GM23338 (cell line): ENCODE measurements at regions not wholly inside any gene's neighbourhood (a gene's known extent, or its start where the extent isn't known, plus 50 kb on each side); places are given as distances from the start of the nearest gene placed in this dataset.

ENCODE experiments used
- ATAC-seq: fragments of 200-7000 bp; cut with Tn5 transposase; 3 replicates; pipeline ENCODE4 v1.9.1; 2020
- DNase-seq: peaks from one replicate; pipeline ENCODE4 v3.0.0-alpha.2; 2015; ENCODE audit warnings: low spot score
- H2AFZ ChIP-seq: fragments of 200-600 bp; sonication (generic); 2 replicates; pipeline ENCODE4 v1.8.0; 2016; ENCODE audit warnings: antibody characterized with exemption, mild to moderate bottlenecking, moderate library complexity
- H3F3A ChIP-seq: fragments of 200-600 bp; sonication (generic); replicated peaks from 2 replicates; pipeline ENCODE4 v1.8.0; 2017; ENCODE audit warnings: antibody characterized with exemption, mixed run types, low read depth
- H3K27ac ChIP-seq: fragments of 200-600 bp; sonication (generic); 2 replicates; pipeline ENCODE4 v1.6.1; 2016; ENCODE audit warnings: low read depth
- H3K27me3 ChIP-seq: fragments of 200-600 bp; sonication (generic); 2 replicates; pipeline ENCODE4 v1.8.0; 2016; ENCODE audit warnings: mild to moderate bottlenecking, mixed run types, moderate library complexity; ENCODE audit not compliant: insufficient read depth
- H3K36me3 ChIP-seq: fragments of 200-600 bp; sonication (generic); 2 replicates; pipeline ENCODE4 v1.8.0; 2016; ENCODE audit warnings: mild to moderate bottlenecking; ENCODE audit not compliant: insufficient read depth
- H3K4me1 ChIP-seq: fragments of 200-600 bp; sonication (generic); 2 replicates; pipeline ENCODE4 v1.8.0; 2016; ENCODE audit warnings: mild to moderate bottlenecking, moderate library complexity; ENCODE audit not compliant: insufficient read depth
- H3K4me2 ChIP-seq: fragments of 200-600 bp; sonication (generic); 2 replicates; pipeline ENCODE4 v1.7.1; 2017; ENCODE audit warnings: mixed run types
- H3K4me3 ChIP-seq: fragments of 200-600 bp; sonication (generic); 2 replicates; pipeline ENCODE4 v1.6.1; 2016; ENCODE audit warnings: mixed run types
- H3K79me2 ChIP-seq: fragments of 200-600 bp; sonication (generic); replicated peaks from 2 replicates; pipeline ENCODE4 v1.8.0; 2017; ENCODE audit warnings: mild to moderate bottlenecking; ENCODE audit not compliant: insufficient read depth
- H3K9me2 ChIP-seq: fragments of 200-600 bp; sonication (generic); 2 replicates; pipeline ENCODE4 v1.8.0; 2017; ENCODE audit not compliant: insufficient read depth
- H4K20me1 ChIP-seq: fragments of 200-600 bp; sonication (generic); replicated peaks from 2 replicates; pipeline ENCODE4 v1.8.0; 2017; ENCODE audit warnings: mild to moderate bottlenecking; ENCODE audit not compliant: insufficient read depth
- H3K27ac Mint-ChIP-seq: 2 replicates; pipeline ENCODE4 v1.8.0; 2020; ENCODE audit warnings: inconsistent platforms, mild to moderate bottlenecking, moderate library complexity, mixed read lengths
- H3K27me3 Mint-ChIP-seq: 3 replicates; pipeline ENCODE4 v1.8.0; 2022; ENCODE audit warnings: low read depth, mild to moderate bottlenecking, moderate library complexity, mixed read lengths, inconsistent platforms; ENCODE audit not compliant: insufficient read depth, poor library complexity
- H3K36me3 Mint-ChIP-seq: 3 replicates; pipeline ENCODE4 v1.8.0; 2021; ENCODE audit warnings: low read depth, mild to moderate bottlenecking, inconsistent platforms, moderate library complexity, mixed read lengths
- H3K4me1 Mint-ChIP-seq: 3 replicates; pipeline ENCODE4 v1.8.0; 2020; ENCODE audit warnings: mild to moderate bottlenecking, inconsistent platforms, mixed read lengths
- H3K4me3 Mint-ChIP-seq: 3 replicates; pipeline ENCODE4 v1.8.0; 2021; ENCODE audit warnings: moderate library complexity, mild to moderate bottlenecking, inconsistent platforms, mixed read lengths
- H3K9me3 Mint-ChIP-seq: 3 replicates; pipeline ENCODE4 v1.8.0; 2020; ENCODE audit warnings: moderate library complexity, mild to moderate bottlenecking, inconsistent platforms, mixed read lengths
- EZH2phosphoT487 ChIP-seq: fragments of 200-600 bp; sonication (generic); IDR thresholded peaks from one replicate; pipeline ENCODE4 v1.8.1; 2018; ENCODE audit warnings: antibody characterized with exemption; ENCODE audit not compliant: unreplicated experiment
- JUNB ChIP-seq: IDR thresholded peaks from one replicate; pipeline ENCODE4 v1.6.1; 2016; ENCODE audit warnings: antibody characterized with exemption; ENCODE audit not compliant: unreplicated experiment
- NANOG ChIP-seq: IDR thresholded peaks from 2 replicates; pipeline ENCODE4 v1.6.1; 2016; ENCODE audit warnings: antibody characterized with exemption, borderline replicate concordance
- POLR2AphosphoS5 ChIP-seq: IDR thresholded peaks from 2 replicates; pipeline ENCODE4 v1.6.1; 2016; ENCODE audit warnings: antibody characterized with exemption, low read depth
- TF ChIP-seq, protein P1 (sequence below), 2 experiments: fragments of 200-600 bp in 1 of 2; sonication (generic) in 1 of 2; conservative IDR thresholded peaks; 2 replicates each; pipeline versions ENCODE4 v1.5.1 to v1.6.1; 2016 to 2017; ENCODE audit warnings: antibody characterized with exemption in 2 of 2, low read depth in 2 of 2, mild to moderate bottlenecking in 2 of 2, moderate library complexity in 1 of 2
- TF ChIP-seq, protein P2 (sequence below): fragments of 250-450 bp; sonication (Bioruptor Pico); IDR thresholded peaks from 2 replicates; pipeline ENCODE4 v1.5.0; 2020; ENCODE audit warnings: mild to moderate bottlenecking, moderate library complexity
- TF ChIP-seq, protein P3 (sequence below): IDR thresholded peaks from 2 replicates; pipeline ENCODE4 v1.6.1; 2016; ENCODE audit warnings: antibody characterized with exemption

DNA sequence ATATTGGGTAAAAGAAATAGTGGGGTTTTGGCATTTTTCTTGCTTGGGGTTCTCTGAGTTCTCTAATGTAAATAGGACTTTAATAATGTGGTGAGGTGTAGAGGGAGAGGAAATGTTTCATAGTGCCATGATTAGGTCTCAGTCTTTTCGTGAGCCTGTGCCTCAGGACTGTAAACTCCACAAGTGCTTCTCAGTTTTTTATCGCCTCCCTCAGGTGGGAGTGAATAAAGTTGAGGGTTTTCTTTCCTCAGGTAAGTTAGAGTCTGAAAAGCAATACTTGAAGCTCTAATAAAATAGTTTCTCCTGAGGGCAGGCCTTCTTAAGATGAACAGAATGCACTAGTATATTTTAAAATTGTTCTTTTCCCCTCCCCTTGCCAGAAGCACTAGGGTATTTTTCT is 243.1 kb upstream of the SETBP1 start:
- TF ChIP-seq EZH2phosphoT487 = no peak
- TF ChIP-seq, protein P1, sequence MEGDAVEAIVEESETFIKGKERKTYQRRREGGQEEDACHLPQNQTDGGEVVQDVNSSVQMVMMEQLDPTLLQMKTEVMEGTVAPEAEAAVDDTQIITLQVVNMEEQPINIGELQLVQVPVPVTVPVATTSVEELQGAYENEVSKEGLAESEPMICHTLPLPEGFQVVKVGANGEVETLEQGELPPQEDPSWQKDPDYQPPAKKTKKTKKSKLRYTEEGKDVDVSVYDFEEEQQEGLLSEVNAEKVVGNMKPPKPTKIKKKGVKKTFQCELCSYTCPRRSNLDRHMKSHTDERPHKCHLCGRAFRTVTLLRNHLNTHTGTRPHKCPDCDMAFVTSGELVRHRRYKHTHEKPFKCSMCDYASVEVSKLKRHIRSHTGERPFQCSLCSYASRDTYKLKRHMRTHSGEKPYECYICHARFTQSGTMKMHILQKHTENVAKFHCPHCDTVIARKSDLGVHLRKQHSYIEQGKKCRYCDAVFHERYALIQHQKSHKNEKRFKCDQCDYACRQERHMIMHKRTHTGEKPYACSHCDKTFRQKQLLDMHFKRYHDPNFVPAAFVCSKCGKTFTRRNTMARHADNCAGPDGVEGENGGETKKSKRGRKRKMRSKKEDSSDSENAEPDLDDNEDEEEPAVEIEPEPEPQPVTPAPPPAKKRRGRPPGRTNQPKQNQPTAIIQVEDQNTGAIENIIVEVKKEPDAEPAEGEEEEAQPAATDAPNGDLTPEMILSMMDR (conservative IDR thresholded peaks at IDR 0.05; ENCODE audit: low read depth in 2 of 2) = peak; percentile 38 to 63; a peak in 3 of 4 replicates
- TF ChIP-seq, protein P2, sequence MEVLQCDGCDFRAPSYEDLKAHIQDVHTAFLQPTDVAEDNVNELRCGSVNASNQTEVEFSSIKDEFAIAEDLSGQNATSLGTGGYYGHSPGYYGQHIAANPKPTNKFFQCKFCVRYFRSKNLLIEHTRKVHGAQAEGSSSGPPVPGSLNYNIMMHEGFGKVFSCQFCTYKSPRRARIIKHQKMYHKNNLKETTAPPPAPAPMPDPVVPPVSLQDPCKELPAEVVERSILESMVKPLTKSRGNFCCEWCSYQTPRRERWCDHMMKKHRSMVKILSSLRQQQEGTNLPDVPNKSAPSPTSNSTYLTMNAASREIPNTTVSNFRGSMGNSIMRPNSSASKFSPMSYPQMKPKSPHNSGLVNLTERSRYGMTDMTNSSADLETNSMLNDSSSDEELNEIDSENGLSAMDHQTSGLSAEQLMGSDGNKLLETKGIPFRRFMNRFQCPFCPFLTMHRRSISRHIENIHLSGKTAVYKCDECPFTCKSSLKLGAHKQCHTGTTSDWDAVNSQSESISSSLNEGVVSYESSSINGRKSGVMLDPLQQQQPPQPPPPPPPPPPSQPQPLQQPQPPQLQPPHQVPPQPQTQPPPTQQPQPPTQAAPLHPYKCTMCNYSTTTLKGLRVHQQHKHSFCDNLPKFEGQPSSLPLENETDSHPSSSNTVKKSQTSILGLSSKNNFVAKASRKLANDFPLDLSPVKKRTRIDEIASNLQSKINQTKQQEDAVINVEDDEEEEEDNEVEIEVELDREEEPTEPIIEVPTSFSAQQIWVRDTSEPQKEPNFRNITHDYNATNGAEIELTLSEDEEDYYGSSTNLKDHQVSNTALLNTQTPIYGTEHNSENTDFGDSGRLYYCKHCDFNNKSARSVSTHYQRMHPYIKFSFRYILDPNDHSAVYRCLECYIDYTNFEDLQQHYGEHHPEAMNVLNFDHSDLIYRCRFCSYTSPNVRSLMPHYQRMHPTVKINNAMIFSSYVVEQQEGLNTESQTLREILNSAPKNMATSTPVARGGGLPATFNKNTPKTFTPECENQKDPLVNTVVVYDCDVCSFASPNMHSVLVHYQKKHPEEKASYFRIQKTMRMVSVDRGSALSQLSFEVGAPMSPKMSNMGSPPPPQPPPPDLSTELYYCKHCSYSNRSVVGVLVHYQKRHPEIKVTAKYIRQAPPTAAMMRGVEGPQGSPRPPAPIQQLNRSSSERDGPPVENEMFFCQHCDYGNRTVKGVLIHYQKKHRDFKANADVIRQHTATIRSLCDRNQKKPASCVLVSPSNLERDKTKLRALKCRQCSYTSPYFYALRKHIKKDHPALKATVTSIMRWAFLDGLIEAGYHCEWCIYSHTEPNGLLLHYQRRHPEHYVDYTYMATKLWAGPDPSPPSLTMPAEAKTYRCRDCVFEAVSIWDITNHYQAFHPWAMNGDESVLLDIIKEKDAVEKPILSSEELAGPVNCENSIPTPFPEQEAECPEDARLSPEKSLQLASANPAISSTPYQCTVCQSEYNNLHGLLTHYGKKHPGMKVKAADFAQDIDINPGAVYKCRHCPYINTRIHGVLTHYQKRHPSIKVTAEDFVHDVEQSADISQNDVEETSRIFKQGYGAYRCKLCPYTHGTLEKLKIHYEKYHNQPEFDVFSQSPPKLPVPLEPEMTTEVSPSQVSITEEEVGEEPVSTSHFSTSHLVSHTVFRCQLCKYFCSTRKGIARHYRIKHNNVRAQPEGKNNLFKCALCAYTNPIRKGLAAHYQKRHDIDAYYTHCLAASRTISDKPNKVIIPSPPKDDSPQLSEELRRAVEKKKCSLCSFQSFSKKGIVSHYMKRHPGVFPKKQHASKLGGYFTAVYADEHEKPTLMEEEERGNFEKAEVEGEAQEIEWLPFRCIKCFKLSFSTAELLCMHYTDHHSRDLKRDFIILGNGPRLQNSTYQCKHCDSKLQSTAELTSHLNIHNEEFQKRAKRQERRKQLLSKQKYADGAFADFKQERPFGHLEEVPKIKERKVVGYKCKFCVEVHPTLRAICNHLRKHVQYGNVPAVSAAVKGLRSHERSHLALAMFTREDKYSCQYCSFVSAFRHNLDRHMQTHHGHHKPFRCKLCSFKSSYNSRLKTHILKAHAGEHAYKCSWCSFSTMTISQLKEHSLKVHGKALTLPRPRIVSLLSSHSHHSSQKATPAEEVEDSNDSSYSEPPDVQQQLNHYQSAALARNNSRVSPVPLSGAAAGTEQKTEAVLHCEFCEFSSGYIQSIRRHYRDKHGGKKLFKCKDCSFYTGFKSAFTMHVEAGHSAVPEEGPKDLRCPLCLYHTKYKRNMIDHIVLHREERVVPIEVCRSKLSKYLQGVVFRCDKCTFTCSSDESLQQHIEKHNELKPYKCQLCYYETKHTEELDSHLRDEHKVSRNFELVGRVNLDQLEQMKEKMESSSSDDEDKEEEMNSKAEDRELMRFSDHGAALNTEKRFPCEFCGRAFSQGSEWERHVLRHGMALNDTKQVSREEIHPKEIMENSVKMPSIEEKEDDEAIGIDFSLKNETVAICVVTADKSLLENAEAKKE = no peak
- no peak overlapping the region for H3K4me3 Mint-ChIP-seq
- no peaks in the 10 kb centered on the region for H3K9me3 Mint-ChIP-seq
- peak overlapping the region; percentile 85 for H3K27ac Mint-ChIP-seq
- Histone ChIP-seq H3K9me2 (no peaks in the 10 kb centered on the region; the same call in 1 of the 2 replicates), H3K27ac (no peak overlapping the region), H3K79me2 (no peaks in the 10 kb centered on the region), H3K4me2 (no peak overlapping the region), H3F3A (no peaks in the 10 kb centered on the region), H2AFZ (no peak overlapping the region), H3K36me3 (no peaks in the 10 kb centered on the region), H4K20me1 (no peaks in the 10 kb centered on the region), H3K4me3 (no peak overlapping the region), H3K27me3 (no peaks in the 10 kb centered on the region), H3K4me1 (no peaks in the 10 kb centered on the region)
- DNase-seq = peak; percentile 46
- peaks cover 2% of the 10 kb centered on the region for H3K27me3 Mint-ChIP-seq
- ATAC-seq = peak; percentile 71
- H3K36me3 Mint-ChIP-seq = no peaks in the 10 kb centered on the region
- no peaks in the 10 kb centered on the region for H3K4me1 Mint-ChIP-seq

DNA sequence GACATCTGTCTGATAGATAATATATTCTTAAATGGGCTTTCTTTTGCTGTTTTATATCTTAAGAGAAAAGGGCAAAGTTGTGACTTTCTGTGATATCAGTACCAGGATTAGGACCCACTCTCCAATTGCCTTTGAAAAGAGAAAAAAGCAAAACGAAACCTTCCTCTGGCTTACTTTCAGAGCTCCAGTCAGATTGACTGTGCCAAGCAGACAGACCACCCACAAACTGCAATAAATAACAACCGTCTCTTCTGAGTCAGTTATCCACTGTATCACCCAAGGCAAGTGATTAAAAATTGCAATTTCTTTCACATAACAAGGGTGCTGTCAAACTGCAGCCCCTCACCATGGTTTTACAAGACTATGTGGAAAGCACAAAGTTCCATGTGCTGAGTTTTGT is 230.5 kb upstream of the SETBP1 start:
- H4K20me1 ChIP-seq = no peaks in the 10 kb centered on the region
- H3K27me3 Mint-ChIP-seq = no peaks in the 10 kb centered on the region
- no peaks in the 10 kb centered on the region; the same call in 2 of the 3 replicates for H3K9me3 Mint-ChIP-seq
- no peaks in the 10 kb centered on the region for H3F3A ChIP-seq
- no peak overlapping the region for H3K4me3 Mint-ChIP-seq
- H3K27ac ChIP-seq = no peak overlapping the region
- peak overlapping the region; percentile 81; the same call in 1 of the 2 replicates for H2AFZ ChIP-seq
- H3K4me1 Mint-ChIP-seq = no peaks in the 10 kb centered on the region
- no peaks in the 10 kb centered on the region for H3K27me3 ChIP-seq
- H3K27ac Mint-ChIP-seq = no peak overlapping the region
- DNase-seq (no peak), ATAC-seq (no peak)
- H3K36me3 Mint-ChIP-seq = no peaks in the 10 kb centered on the region
- H3K4me1 ChIP-seq = no peaks in the 10 kb centered on the region
- H3K79me2 ChIP-seq = no peaks in the 10 kb centered on the region
- H3K4me3 ChIP-seq = no peak overlapping the region
- no peak overlapping the region for H3K4me2 ChIP-seq
- no peaks in the 10 kb centered on the region for H3K36me3 ChIP-seq
- H3K9me2 ChIP-seq = peaks cover 10% of the 10 kb centered on the region; the same call in 1 of the 2 replicates
- TF ChIP-seq POLR2AphosphoS5 (no peak), NANOG (no peak), JUNB (no peak)
- TF ChIP-seq, protein P1 (conservative IDR thresholded peaks at IDR 0.05; ENCODE audit: low read depth in 2 of 2) = no peak
- TF ChIP-seq, protein P3, sequence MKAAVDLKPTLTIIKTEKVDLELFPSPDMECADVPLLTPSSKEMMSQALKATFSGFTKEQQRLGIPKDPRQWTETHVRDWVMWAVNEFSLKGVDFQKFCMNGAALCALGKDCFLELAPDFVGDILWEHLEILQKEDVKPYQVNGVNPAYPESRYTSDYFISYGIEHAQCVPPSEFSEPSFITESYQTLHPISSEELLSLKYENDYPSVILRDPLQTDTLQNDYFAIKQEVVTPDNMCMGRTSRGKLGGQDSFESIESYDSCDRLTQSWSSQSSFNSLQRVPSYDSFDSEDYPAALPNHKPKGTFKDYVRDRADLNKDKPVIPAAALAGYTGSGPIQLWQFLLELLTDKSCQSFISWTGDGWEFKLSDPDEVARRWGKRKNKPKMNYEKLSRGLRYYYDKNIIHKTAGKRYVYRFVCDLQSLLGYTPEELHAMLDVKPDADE = no peak
